Transverse colon (tissue), 4 donors: ENCODE measurements at regions not wholly inside any gene's neighbourhood (a gene's known extent, or its start where the extent isn't known, plus 50 kb on each side); places are given as distances from the start of the nearest gene placed in this dataset.

ENCODE experiments used
- DNase-seq: peaks from one replicate; pipeline ENCODE4 v3.0.0-alpha.2; 2019
- H3K27ac ChIP-seq, 4 donors: fragments of 200-600 bp; sonication (generic); 2 replicates each; pipeline ENCODE4 v1.5.1; 2016 to 2018; ENCODE audit warnings: inconsistent platforms in 4 of 4
- H3K27me3 ChIP-seq: fragments of 200-600 bp; sonication (generic); 2 replicates; pipeline ENCODE4 v1.5.1; 2017; ENCODE audit warnings: inconsistent platforms
- H3K36me3 ChIP-seq, 4 donors: fragments of 200-600 bp; sonication (generic); 2 replicates each; pipeline ENCODE4 v1.5.1; 2017 to 2019; ENCODE audit warnings: inconsistent platforms in 4 of 4
- H3K4me1 ChIP-seq, 4 donors: fragments of 200-600 bp; sonication (generic); 2 replicates each; pipeline ENCODE4 v1.5.1; 2017 to 2020; ENCODE audit warnings: inconsistent platforms in 4 of 4
- H3K4me3 ChIP-seq, 4 donors: fragments of 200-600 bp; sonication (generic); 1 replicate in 1 of 4; 2 replicates in 3 of 4; pipeline versions ENCODE4 v1.5.1 to v1.6.1; 2017 to 2019; ENCODE audit warnings: inconsistent platforms in 4 of 4
- H3K9me3 ChIP-seq, 2 donors: fragments of 200-600 bp; sonication (generic); 2 replicates each; pipeline ENCODE4 v1.5.1; 2017 to 2019; ENCODE audit warnings: inconsistent platforms in 2 of 2
- CTCF ChIP-seq, 5 experiments: fragments of 200-600 bp in 3 of 5; fragments of 450-650 bp in 2 of 5; sonication (generic) in 3 of 5; IDR thresholded peaks; 1 replicate in 2 of 5; 2 replicates in 3 of 5; pipeline ENCODE4 v1.5.1; 2016 to 2017; ENCODE audit warnings: antibody characterized with exemption in 5 of 5, inconsistent platforms in 3 of 5, mild to moderate bottlenecking in 2 of 5, moderate library complexity in 1 of 5
- EP300 ChIP-seq: sonication (generic); formaldehyde crosslinking; IDR thresholded peaks from one replicate; pipeline ENCODE4 v1.6.1; 2017; ENCODE audit warnings: antibody characterized with exemption, low read depth
- POLR2A ChIP-seq: fragments of 450-650 bp; IDR thresholded peaks from one replicate; pipeline ENCODE4 v1.6.1; 2016; ENCODE audit warnings: antibody characterized with exemption, mild to moderate bottlenecking, moderate library complexity
- POLR2AphosphoS5 ChIP-seq, 3 donors: sonication (generic); formaldehyde crosslinking; IDR thresholded peaks; one replicate each; pipeline ENCODE4 v1.6.1; 2016; ENCODE audit warnings: antibody characterized with exemption in 3 of 3
- WGBS, 2 donors: methylation state at CpG; one replicate each; pipeline ENCODE4 v1.1.5; 2018; ENCODE audit warnings: low coverage in 1 of 2; 5-methylcytosine and 5-hydroxymethylcytosine counted together
- in situ Hi-C, 4 donors: fragments of 200-750 bp; cut with MboI; loops; one replicate each; pipeline versions ENCODE4 v1.15.0 to v1.15.1; 2017; ENCODE audit warnings: low sequenced_read_pairs in 3 of 4, low pct_ligation_motif_present in 1 of 4, low pct_unique_long_range_greater_than_20kb in 1 of 4
- intact Hi-C: fragments of 100-400 bp; cut with DNase I; formaldehyde crosslinking; loops from one replicate; pipeline ENCODE4 v1.15.1; 2023; ENCODE audit warnings: low total_unique reads

- Histone ChIP-seq H3K36me3 (no peaks in the 10 kb centered on the region), H3K4me1 (no peaks in the 10 kb centered on the region), H3K27me3 (no peaks in the 10 kb centered on the region), H3K27ac (no peak overlapping the region), H3K4me3 (no peak overlapping the region), H3K9me3 (no peaks in the 10 kb centered on the region)
- 78 to 79% methylated on average over 3 to 5 of the region's 5 CpGs for WGBS, 2 donors
- TF ChIP-seq POLR2AphosphoS5 (IDR thresholded peaks at IDR 0.05) (no peak), EP300 (no peak), CTCF (IDR thresholded peaks at IDR 0.05) (no peak)
- intact Hi-C loops (no loop called here), in situ Hi-C loops (no loop called here)
- no peak for DNase-seq
Observed at GRCh38 chr1:87176087-87176486, 152.6 kb upstream of the LMO4 start.

- H3K27me3 ChIP-seq = no peaks in the 10 kb centered on the region
- H3K4me1 ChIP-seq = no peaks in the 10 kb centered on the region
- intact Hi-C loops = no loop called here
- H3K9me3 ChIP-seq = no peaks in the 10 kb centered on the region
- in situ Hi-C loops = no loop called here
- WGBS, 2 donors = 66 to 78% methylated on average over 4 to 5 of the region's 5 CpGs
- no peak overlapping the region for H3K27ac ChIP-seq
- H3K36me3 ChIP-seq = no peaks in the 10 kb centered on the region
- DNase-seq = no peak
- no peak for TF ChIP-seq POLR2AphosphoS5 (IDR thresholded peaks at IDR 0.05)
- no peak for TF ChIP-seq POLR2A
- no peak for TF ChIP-seq CTCF (IDR thresholded peaks at IDR 0.05)
- TF ChIP-seq EP300 = no peak
- no peak overlapping the region for H3K4me3 ChIP-seq
Observed at GRCh38 chr1:87176514-87176913, 152.2 kb upstream of the LMO4 start.

- in situ Hi-C loops = no loop called here
- DNase-seq = no peak
- Histone ChIP-seq H3K4me1 (no peaks in the 10 kb centered on the region), H3K36me3 (no peaks in the 10 kb centered on the region), H3K27me3 (no peaks in the 10 kb centered on the region), H3K27ac (no peak overlapping the region), H3K4me3 (no peak overlapping the region), H3K9me3 (no peaks in the 10 kb centered on the region)
- WGBS, 2 donors = 71 to 90% methylated on average over 3 to 4 of the region's 4 CpGs
- TF ChIP-seq CTCF (IDR thresholded peaks at IDR 0.05) (no peak), POLR2AphosphoS5 (IDR thresholded peaks at IDR 0.05) (no peak), POLR2A (no peak), EP300 (no peak)
- intact Hi-C loops = no loop called here
Observed at GRCh38 chr1:87178441-87178840, 150.2 kb upstream of the LMO4 start.

GRCh38 chr1:87179076-87179810 lies 149.4 kb upstream of the LMO4 start:
- Histone ChIP-seq H3K27me3 (no peaks in the 10 kb centered on the region), H3K4me1 (no peaks in the 10 kb centered on the region), H3K36me3 (no peaks in the 10 kb centered on the region), H3K27ac (no peak overlapping the region), H3K4me3 (no peak overlapping the region), H3K9me3 (no peaks in the 10 kb centered on the region)
- TF ChIP-seq POLR2A (no peak), CTCF (IDR thresholded peaks at IDR 0.05) (no peak), EP300 (no peak), POLR2AphosphoS5 (IDR thresholded peaks at IDR 0.05) (no peak)
- in situ Hi-C loops (no loop called here), intact Hi-C loops (no loop called here)
- DNase-seq = no peak
- 68 to 77% methylated on average over 6 to 15 of the region's 15 CpGs for WGBS, 2 donors
